IPS-20b (cell line): ENCODE measurements at regions not wholly inside any gene's neighbourhood (a gene's known extent, or its start where the extent isn't known, plus 50 kb on each side); places are given as distances from the start of the nearest gene placed in this dataset.

Experiments used
- H3K27ac ChIP-seq: one replicate; pipeline ENCODE4 v1.5.1; 2013; ENCODE audit warnings: low read length
- H3K27me3 ChIP-seq: 2 replicates; pipeline ENCODE4 v1.6.1; 2013; ENCODE audit warnings: mild to moderate bottlenecking, low read length, inconsistent platforms; ENCODE audit not compliant: insufficient read depth
- H3K36me3 ChIP-seq: 2 replicates; pipeline ENCODE4 v1.6.1; 2013; ENCODE audit warnings: low read depth, mild to moderate bottlenecking, inconsistent platforms, low read length, moderate library complexity; ENCODE audit not compliant: insufficient read depth
- H3K4me1 ChIP-seq: 2 replicates; pipeline ENCODE4 v1.6.1; 2013; ENCODE audit warnings: mild to moderate bottlenecking, control low read depth, inconsistent platforms, low read length, moderate library complexity; ENCODE audit not compliant: insufficient read depth
- H3K4me3 ChIP-seq: 2 replicates; pipeline ENCODE4 v1.5.1; 2013; ENCODE audit warnings: mild to moderate bottlenecking, low read length, inconsistent platforms
- H3K9ac ChIP-seq: 2 replicates; pipeline ENCODE4 v1.6.1; 2013; ENCODE audit warnings: low read depth, mild to moderate bottlenecking, inconsistent platforms, low read length, moderate library complexity
- H3K9me3 ChIP-seq: 2 replicates; pipeline ENCODE4 v1.6.1; 2013; ENCODE audit warnings: mild to moderate bottlenecking, low read depth, low read length, inconsistent platforms; ENCODE audit not compliant: insufficient read depth

DNA sequence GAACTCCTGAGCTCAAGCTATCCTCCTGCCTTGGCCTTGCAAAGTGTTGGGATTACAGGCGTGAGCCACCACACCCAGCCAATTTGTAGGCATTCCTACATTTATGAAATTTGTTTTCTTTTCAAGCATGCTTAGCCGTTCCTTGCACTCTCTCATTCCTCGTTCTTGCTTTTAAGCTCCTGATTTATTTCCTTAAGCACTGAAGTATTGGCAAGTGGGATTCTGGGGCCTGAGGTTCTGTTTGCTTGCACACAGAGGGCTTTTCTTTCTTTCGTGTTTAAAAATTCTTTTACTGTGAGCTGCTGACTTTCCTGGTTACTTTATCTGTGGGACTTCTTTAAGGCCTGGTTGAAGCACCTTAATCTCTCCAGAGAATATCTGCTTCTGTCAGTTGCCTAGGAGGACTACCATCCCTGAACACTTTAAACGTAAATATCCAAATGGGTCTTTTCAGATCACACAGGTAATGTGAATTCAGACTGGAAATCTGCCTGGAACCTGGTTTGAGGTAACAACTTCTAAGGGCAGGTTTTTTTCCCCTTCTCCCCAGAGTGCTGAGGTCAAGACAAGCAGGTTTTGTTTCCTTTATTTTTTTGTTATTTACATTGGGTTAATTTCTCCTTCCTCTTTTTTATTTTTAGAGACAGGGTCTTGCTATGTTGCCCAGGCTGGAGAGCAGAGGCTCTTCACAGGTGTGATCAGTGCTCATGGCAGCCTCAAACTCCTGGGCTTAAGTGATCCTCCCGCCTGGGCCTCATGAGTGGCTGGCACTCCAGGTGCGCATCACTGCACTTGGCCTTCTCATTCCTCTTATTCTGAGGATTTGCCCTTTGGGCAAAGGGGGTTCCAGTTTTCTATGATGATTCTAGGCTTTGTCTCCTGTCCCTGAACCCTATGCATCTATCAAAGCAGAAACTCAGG lies 102.9 kb downstream of the PFKFB3 start:
- Histone ChIP-seq H3K9me3 (no peaks in the 10 kb centered on the region), H3K36me3 (no peaks in the 10 kb centered on the region), H3K27ac (no peak overlapping the region), H3K4me1 (no peaks in the 10 kb centered on the region), H3K27me3 (no peaks in the 10 kb centered on the region), H3K9ac (no peak overlapping the region), H3K4me3 (no peak overlapping the region)

DNA sequence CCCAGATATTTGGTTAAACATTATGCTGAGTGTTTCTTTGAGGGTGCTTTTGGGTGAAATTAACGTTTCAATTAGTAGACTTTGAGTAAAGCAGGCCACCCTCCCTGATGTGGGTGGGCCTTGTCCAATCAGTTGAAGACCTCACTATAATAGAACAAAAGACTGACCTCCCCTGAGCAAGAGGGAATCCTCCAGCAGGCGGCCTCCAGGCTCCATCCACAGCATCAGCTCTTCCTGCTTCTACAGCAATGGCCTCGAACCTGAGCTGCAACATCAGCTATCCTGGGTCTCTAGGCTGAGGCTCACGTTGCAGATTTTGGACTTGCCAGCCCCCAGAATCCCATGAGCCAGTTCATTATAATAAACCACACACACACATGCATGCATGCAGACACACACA lies 104.2 kb downstream of the PFKFB3 start:
- Histone ChIP-seq H3K4me1 (no peaks in the 10 kb centered on the region), H3K9me3 (no peaks in the 10 kb centered on the region), H3K36me3 (no peaks in the 10 kb centered on the region), H3K27me3 (no peaks in the 10 kb centered on the region), H3K4me3 (no peak overlapping the region), H3K27ac (no peak overlapping the region), H3K9ac (no peak overlapping the region)

GRCh38 chr10:6309816-6310215 lies 107.1 kb downstream of the PFKFB3 start:
- H3K4me1 ChIP-seq = no peaks in the 10 kb centered on the region
- no peaks in the 10 kb centered on the region for H3K36me3 ChIP-seq
- H3K27me3 ChIP-seq = no peaks in the 10 kb centered on the region
- no peaks in the 10 kb centered on the region for H3K9me3 ChIP-seq
- H3K4me3 ChIP-seq = no peak overlapping the region
- H3K27ac ChIP-seq = no peak overlapping the region
- no peak overlapping the region for H3K9ac ChIP-seq

GRCh38 chr10:6310977-6311376 lies 108.2 kb downstream of the PFKFB3 start:
- Histone ChIP-seq H3K9ac (no peak overlapping the region), H3K36me3 (no peaks in the 10 kb centered on the region), H3K9me3 (no peaks in the 10 kb centered on the region), H3K27me3 (no peaks in the 10 kb centered on the region), H3K4me3 (no peak overlapping the region), H3K27ac (no peak overlapping the region), H3K4me1 (no peaks in the 10 kb centered on the region)

DNA sequence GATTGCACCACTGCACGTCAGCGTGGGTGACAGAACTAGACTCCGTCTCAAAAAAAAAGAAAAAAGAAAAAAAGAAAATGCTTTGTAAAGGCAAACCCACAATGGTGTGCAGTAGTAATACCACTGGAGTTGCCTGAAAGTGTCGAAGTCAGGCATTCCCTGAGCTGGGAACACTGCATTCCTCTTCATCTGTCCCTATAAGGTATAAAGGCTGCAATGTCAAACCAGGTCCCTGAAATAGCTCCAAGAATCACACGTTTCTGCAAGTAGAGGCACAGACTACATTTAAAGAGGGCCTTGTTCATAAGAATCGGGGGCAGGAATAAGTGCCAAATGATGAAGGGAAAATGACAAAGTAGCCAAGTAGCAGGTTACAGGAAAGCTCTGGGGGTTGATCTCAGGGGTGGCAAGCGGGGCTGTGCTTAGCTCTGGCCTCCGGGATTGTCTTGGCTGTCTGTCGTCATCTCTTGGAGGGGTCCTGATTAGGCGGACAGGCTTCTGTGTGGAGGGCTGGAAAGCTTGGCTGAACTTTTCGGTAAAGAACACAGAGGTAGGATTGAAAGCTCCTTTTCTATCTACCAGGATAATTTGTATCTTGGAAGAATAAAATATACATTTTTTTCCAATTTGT lies 109.1 kb downstream of the PFKFB3 start:
- Histone ChIP-seq H3K36me3 (no peaks in the 10 kb centered on the region), H3K9ac (no peak overlapping the region), H3K27ac (no peak overlapping the region), H3K4me3 (no peak overlapping the region), H3K27me3 (no peaks in the 10 kb centered on the region), H3K9me3 (no peaks in the 10 kb centered on the region), H3K4me1 (no peaks in the 10 kb centered on the region)

- Histone ChIP-seq H3K9me3 (no peaks in the 10 kb centered on the region), H3K36me3 (no peaks in the 10 kb centered on the region), H3K4me1 (no peaks in the 10 kb centered on the region), H3K4me3 (no peak overlapping the region), H3K27me3 (no peaks in the 10 kb centered on the region), H3K27ac (no peak overlapping the region), H3K9ac (no peak overlapping the region)
Observed at GRCh38 chr10:6312636-6313035, 109.9 kb downstream of the PFKFB3 start.

- Histone ChIP-seq H3K27me3 (no peaks in the 10 kb centered on the region), H3K4me3 (no peak overlapping the region), H3K27ac (no peak overlapping the region), H3K36me3 (no peaks in the 10 kb centered on the region), H3K4me1 (no peaks in the 10 kb centered on the region), H3K9ac (no peak overlapping the region), H3K9me3 (no peaks in the 10 kb centered on the region)
Observed at GRCh38 chr10:6313111-6313895, 110.6 kb downstream of the PFKFB3 start.

DNA sequence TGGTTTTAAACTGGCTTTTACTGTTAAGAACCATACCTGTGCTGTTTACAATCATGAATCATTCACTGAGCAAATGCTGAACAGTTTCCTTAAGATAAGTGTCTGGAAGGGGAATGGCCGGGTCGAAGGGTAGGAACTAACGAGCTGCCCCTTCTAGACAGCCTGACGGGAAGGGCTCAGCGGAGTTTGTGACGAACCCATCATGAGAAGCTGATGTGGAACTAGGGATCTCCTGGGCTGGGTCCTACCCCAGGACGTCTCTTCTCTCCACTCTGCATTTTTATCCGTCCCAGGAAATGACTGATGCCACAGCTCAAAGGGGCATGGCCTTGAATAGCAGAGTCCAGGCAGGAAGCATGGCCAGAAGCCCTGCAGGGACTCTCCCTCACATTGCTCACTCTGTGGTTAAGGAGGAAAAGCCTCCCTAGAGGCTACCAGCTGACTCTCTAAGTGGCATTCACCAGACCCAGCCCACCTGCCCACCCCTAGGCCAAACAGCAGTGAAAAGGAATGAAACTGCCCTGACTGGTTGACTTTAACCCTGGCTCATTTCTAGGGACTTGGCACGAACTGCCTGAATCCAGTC lies 112.0 kb downstream of the PFKFB3 start:
- Histone ChIP-seq H3K9me3 (no peaks in the 10 kb centered on the region), H3K27ac (no peak overlapping the region), H3K36me3 (no peaks in the 10 kb centered on the region), H3K4me3 (no peak overlapping the region), H3K27me3 (no peaks in the 10 kb centered on the region), H3K9ac (no peak overlapping the region), H3K4me1 (no peaks in the 10 kb centered on the region)

- Histone ChIP-seq H3K4me3 (no peak overlapping the region), H3K4me1 (peaks cover 5% of the 10 kb centered on the region; the same call in 1 of the 2 replicates), H3K36me3 (no peaks in the 10 kb centered on the region), H3K27me3 (no peaks in the 10 kb centered on the region), H3K27ac (no peak overlapping the region), H3K9ac (no peak overlapping the region), H3K9me3 (no peaks in the 10 kb centered on the region)
Observed at GRCh38 chr10:6319119-6319518, 116.4 kb downstream of the PFKFB3 start.

GRCh38 chr10:6320320-6321010 lies 117.7 kb downstream of the PFKFB3 start:
- H3K9me3 ChIP-seq = no peaks in the 10 kb centered on the region
- no peak overlapping the region for H3K27ac ChIP-seq
- H3K4me3 ChIP-seq = no peak overlapping the region; the same call in 1 of the 2 replicates
- peaks cover 5% of the 10 kb centered on the region; the same call in 1 of the 2 replicates for H3K4me1 ChIP-seq
- H3K27me3 ChIP-seq = no peaks in the 10 kb centered on the region
- no peak overlapping the region for H3K9ac ChIP-seq
- H3K36me3 ChIP-seq = no peaks in the 10 kb centered on the region

DNA sequence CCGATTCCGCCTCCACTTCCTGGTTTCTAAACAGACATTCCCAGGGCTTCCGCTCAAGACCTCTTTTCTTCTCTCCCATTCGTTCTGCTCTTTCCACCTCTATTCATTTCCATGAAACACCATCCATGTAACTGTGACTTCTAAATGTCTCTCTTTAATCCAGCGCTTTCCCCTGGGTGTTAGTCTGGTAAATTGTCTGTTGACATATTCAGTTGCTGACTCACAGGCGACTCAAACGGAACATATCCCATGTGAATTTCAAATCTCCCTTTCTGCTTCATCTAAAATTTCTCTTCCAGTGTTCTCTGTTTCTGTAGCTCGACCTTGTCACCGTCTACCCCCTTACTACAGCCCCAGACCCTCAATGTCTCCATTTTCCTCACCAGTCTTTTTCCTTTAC lies 119.1 kb downstream of the PFKFB3 start:
- no peak overlapping the region for H3K9ac ChIP-seq
- H3K36me3 ChIP-seq = no peaks in the 10 kb centered on the region
- H3K4me1 ChIP-seq = peaks cover 5% of the 10 kb centered on the region; the same call in 1 of the 2 replicates
- H3K4me3 ChIP-seq = no peak overlapping the region
- H3K27me3 ChIP-seq = no peaks in the 10 kb centered on the region
- H3K9me3 ChIP-seq = no peaks in the 10 kb centered on the region
- H3K27ac ChIP-seq = no peak overlapping the region
